Neural crest cell (in vitro differentiated cells): ENCODE measurements at regions not wholly inside any gene's neighbourhood (a gene's known extent, or its start where the extent isn't known, plus 50 kb on each side); places are given as distances from the start of the nearest gene placed in this dataset.

ENCODE experiments used
- DNase-seq: peaks from one replicate; pipeline ENCODE4 v3.0.0; 2021; ENCODE audit warnings: low read depth, mixed read lengths, low spot score
- H3K27ac Mint-ChIP-seq: one replicate; pipeline ENCODE4 v1.8.0; 2021; ENCODE audit warnings: mild to moderate bottlenecking, mixed read lengths; ENCODE audit not compliant: unreplicated experiment
- H3K27me3 Mint-ChIP-seq: 2 replicates; pipeline ENCODE4 v1.8.0; 2021; ENCODE audit warnings: low read depth, mild to moderate bottlenecking, mixed read lengths
- H3K36me3 Mint-ChIP-seq: 2 replicates; pipeline ENCODE4 v1.8.0; 2021; ENCODE audit warnings: low read depth, mild to moderate bottlenecking, mixed read lengths
- H3K4me1 Mint-ChIP-seq: 2 replicates; pipeline ENCODE4 v1.8.0; 2021; ENCODE audit warnings: mixed read lengths
- H3K4me3 Mint-ChIP-seq: one replicate; pipeline ENCODE4 v1.8.0; 2021; ENCODE audit warnings: mild to moderate bottlenecking, mixed read lengths
- H3K9me3 Mint-ChIP-seq: 2 replicates; pipeline ENCODE4 v1.8.0; 2021; ENCODE audit warnings: mixed read lengths
- TF ChIP-seq, protein P1 (sequence below): fragments of 200-600 bp; sonication (generic); conservative IDR thresholded peaks from 2 replicates; pipeline ENCODE4 v1.5.0; 2021; ENCODE audit warnings: antibody characterized with exemption, mild to moderate bottlenecking

DNA sequence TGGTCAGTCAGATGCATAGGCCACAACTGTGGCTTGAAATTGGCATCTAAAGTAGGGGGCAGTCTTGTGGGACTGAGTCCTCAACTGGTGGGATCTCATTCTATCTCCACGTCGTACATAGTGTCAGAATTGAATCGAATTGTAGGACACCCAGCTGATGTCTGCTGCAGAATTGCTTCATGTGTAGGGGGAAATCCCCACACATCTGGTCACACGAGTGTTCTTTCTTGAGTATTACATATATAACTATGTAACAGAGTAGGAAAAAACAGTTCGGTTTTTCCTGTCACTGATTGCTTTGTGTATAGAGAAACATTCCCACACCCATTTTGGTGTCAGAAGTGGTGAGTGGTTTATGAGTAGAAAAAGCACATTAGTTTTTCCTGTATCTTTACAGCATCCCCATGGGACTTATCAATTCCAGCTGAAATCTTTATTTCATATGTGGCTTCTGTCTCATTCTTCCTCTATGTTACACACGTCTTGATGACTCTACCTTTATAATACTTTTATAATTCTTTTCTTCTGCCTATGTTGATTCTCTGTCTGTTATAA is 79.4 kb upstream of the PCGF5 start:
- no peaks in the 10 kb centered on the region for H3K36me3 Mint-ChIP-seq
- H3K4me3 Mint-ChIP-seq = no peak overlapping the region
- DNase-seq = no peak
- H3K9me3 Mint-ChIP-seq = no peaks in the 10 kb centered on the region
- H3K4me1 Mint-ChIP-seq = no peaks in the 10 kb centered on the region
- no peak overlapping the region for H3K27ac Mint-ChIP-seq
- TF ChIP-seq, protein P1, sequence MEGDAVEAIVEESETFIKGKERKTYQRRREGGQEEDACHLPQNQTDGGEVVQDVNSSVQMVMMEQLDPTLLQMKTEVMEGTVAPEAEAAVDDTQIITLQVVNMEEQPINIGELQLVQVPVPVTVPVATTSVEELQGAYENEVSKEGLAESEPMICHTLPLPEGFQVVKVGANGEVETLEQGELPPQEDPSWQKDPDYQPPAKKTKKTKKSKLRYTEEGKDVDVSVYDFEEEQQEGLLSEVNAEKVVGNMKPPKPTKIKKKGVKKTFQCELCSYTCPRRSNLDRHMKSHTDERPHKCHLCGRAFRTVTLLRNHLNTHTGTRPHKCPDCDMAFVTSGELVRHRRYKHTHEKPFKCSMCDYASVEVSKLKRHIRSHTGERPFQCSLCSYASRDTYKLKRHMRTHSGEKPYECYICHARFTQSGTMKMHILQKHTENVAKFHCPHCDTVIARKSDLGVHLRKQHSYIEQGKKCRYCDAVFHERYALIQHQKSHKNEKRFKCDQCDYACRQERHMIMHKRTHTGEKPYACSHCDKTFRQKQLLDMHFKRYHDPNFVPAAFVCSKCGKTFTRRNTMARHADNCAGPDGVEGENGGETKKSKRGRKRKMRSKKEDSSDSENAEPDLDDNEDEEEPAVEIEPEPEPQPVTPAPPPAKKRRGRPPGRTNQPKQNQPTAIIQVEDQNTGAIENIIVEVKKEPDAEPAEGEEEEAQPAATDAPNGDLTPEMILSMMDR = no peak
- H3K27me3 Mint-ChIP-seq = no peaks in the 10 kb centered on the region

DNA sequence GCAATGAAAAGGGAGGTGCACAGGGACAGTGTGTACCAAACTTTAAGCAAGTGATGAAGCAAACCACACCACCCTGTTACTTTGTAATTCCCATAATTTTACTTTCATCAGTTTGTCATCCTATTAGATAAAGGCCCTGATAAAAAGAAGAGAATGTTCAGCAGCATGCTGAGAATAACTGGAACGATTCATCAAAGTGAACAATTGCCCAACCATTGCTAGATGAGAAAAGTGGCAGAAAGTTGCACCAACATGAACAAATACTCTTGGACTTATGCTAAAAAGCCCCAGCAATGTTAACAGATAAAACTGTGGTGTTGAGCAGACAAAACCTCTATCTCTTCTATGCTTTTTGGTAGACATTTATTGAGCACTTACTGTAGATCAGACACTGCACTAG is 75.5 kb upstream of the PCGF5 start:
- DNase-seq = no peak
- Mint-ChIP-seq H3K4me3 (no peak overlapping the region), H3K36me3 (peaks cover 2% of the 10 kb centered on the region), H3K9me3 (peaks cover 3% of the 10 kb centered on the region), H3K27me3 (peaks cover 3% of the 10 kb centered on the region), H3K4me1 (no peaks in the 10 kb centered on the region), H3K27ac (no peak overlapping the region)
- TF ChIP-seq, protein P1 = no peak

- Mint-ChIP-seq H3K4me3 (no peak overlapping the region), H3K4me1 (no peaks in the 10 kb centered on the region), H3K36me3 (peaks cover 2% of the 10 kb centered on the region), H3K27ac (no peak overlapping the region), H3K9me3 (peaks cover 3% of the 10 kb centered on the region), H3K27me3 (peaks cover 3% of the 10 kb centered on the region)
- TF ChIP-seq, protein P1 = no peak
- DNase-seq = no peak
Observed at GRCh38 chr10:91146146-91146545, 74.3 kb upstream of the PCGF5 start.

DNA sequence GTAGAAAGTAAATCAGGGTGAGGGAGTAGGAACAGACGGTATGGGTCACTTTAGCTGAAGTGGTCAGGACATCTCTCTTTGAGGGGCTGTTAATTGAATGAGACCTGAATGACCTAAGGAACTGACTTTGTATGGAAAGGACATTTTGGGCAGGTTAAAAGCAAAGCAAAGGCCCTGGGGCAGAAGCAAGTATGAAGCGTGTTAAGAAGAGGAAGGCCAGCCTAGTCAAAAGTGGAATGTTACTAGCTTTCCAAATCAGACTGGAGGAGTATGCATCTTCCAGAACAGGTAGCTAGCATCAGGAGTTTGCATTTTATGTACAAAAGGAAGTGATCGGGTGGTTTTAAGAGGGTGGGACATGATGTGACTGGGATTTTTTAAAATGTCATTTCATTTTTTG is 70.9 kb upstream of the PCGF5 start:
- Mint-ChIP-seq H3K9me3 (peaks cover 3% of the 10 kb centered on the region), H3K27me3 (peaks cover 3% of the 10 kb centered on the region), H3K4me1 (no peaks in the 10 kb centered on the region), H3K27ac (no peak overlapping the region), H3K36me3 (peaks cover 2% of the 10 kb centered on the region), H3K4me3 (no peak overlapping the region)
- TF ChIP-seq, protein P1 = no peak
- DNase-seq = no peak

DNA sequence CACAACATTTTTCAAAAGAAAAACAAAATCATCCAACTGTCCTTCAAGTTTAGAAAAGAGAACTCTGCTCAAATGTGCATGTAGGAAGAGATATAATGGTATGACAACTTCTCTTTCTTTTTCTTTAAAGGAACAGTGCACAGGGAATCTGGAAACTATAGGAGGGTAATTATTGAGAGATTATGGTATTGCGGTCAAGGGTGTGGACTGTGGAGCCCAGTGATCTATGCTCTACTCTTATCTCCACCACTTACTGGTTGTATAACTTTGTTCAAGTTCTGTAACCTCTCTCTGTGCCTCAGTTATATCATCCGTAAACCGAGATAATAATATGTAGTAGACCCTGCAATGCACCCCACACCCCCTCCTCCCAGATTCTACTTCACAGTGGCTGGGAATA is 69.8 kb upstream of the PCGF5 start:
- peaks cover 2% of the 10 kb centered on the region for H3K36me3 Mint-ChIP-seq
- no peak for DNase-seq
- no peak overlapping the region for H3K4me3 Mint-ChIP-seq
- TF ChIP-seq, protein P1 = no peak
- H3K27ac Mint-ChIP-seq = no peak overlapping the region
- peaks cover 3% of the 10 kb centered on the region for H3K27me3 Mint-ChIP-seq
- no peaks in the 10 kb centered on the region for H3K4me1 Mint-ChIP-seq
- H3K9me3 Mint-ChIP-seq = peaks cover 3% of the 10 kb centered on the region
